ENCODE measurements at regions not wholly inside any gene's neighbourhood (a gene's known extent, or its start where the extent isn't known, plus 50 kb on each side); places are given as distances from the start of the nearest gene placed in this dataset.

GRCh38 chr7:80082213-80082612, 52.4 kb upstream of the GNAI1 start:
- Histone ChIP-seq H3K27me3 (no peaks in the 10 kb centered on the region), H3K36me3 (no peaks in the 10 kb centered on the region), H3K4me1 (peaks cover 1% of the 10 kb centered on the region), H3K4me3 (no peak overlapping the region), H3K9me3 (replicated peaks) (no peaks in the 10 kb centered on the region), H3K27ac (no peak overlapping the region)
- DNase-seq: no peak

- Histone ChIP-seq H3K4me3 (no peak overlapping the region), H3K27ac (no peak overlapping the region)
These were observed 55.7 kb upstream of the GNAI1 start for GRCh38 chr7:80078886-80079285.

GRCh38 chr7:80078159-80078731, 56.4 kb upstream of the GNAI1 start:
- H3K27ac ChIP-seq: no peak overlapping the region
- H3K4me1 ChIP-seq: no peaks in the 10 kb centered on the region
- H3K36me3 ChIP-seq: no peaks in the 10 kb centered on the region
- peak overlapping the region; percentile 16; the same call in 1 of the 2 replicates for H3K4me3 ChIP-seq
- no peaks in the 10 kb centered on the region for H3K9me3 ChIP-seq (replicated peaks)
- no peaks in the 10 kb centered on the region for H3K27me3 ChIP-seq
- DNase-seq: peak in 1 of 2 experiments; percentile 20

More at GRCh38 chr7:80078886-80079285, 55.7 kb upstream of the GNAI1 start:
- no peaks in the 10 kb centered on the region for H3K4me1 ChIP-seq
- H3K9me3 ChIP-seq (replicated peaks): no peaks in the 10 kb centered on the region
- no peaks in the 10 kb centered on the region for H3K27me3 ChIP-seq
- no peaks in the 10 kb centered on the region for H3K36me3 ChIP-seq
- DNase-seq: no peak

GRCh38 chr7:80070391-80070790, 64.2 kb upstream of the GNAI1 start:
- H3K27ac ChIP-seq: no peak overlapping the region
- H3K9me3 ChIP-seq (replicated peaks): no peaks in the 10 kb centered on the region
- no peaks in the 10 kb centered on the region for H3K4me1 ChIP-seq
- no peak for DNase-seq
- H3K36me3 ChIP-seq: no peaks in the 10 kb centered on the region
- no peaks in the 10 kb centered on the region for H3K27me3 ChIP-seq
- H3K4me3 ChIP-seq: no peak overlapping the region

GRCh38 chr7:80066639-80067038, 68.0 kb upstream of the GNAI1 start:
- H3K27ac ChIP-seq: no peak overlapping the region
- H3K27me3 ChIP-seq: no peaks in the 10 kb centered on the region
- DNase-seq: no peak
- no peak overlapping the region for H3K4me3 ChIP-seq
- no peaks in the 10 kb centered on the region; the same call in 1 of the 2 replicates for H3K9me3 ChIP-seq (replicated peaks)
- no peaks in the 10 kb centered on the region for H3K36me3 ChIP-seq
- H3K4me1 ChIP-seq: no peaks in the 10 kb centered on the region

- no peaks in the 10 kb centered on the region for H3K4me1 ChIP-seq
- no peak overlapping the region for H3K27ac ChIP-seq
These were observed 70.8 kb upstream of the GNAI1 start for GRCh38 chr7:80063834-80064233.

GRCh38 chr7:80060218-80060806, 74.3 kb upstream of the GNAI1 start:
- Histone ChIP-seq H3K4me3 (no peak overlapping the region), H3K4me1 (no peaks in the 10 kb centered on the region), H3K27me3 (no peaks in the 10 kb centered on the region), H3K9me3 (replicated peaks) (no peaks in the 10 kb centered on the region; the same call in 1 of the 2 replicates), H3K27ac (no peak overlapping the region), H3K36me3 (no peaks in the 10 kb centered on the region)
- DNase-seq: peak in 1 of 2 experiments; percentile 73

More at GRCh38 chr7:80063834-80064233, 70.8 kb upstream of the GNAI1 start:
- no peaks in the 10 kb centered on the region; the same call in 1 of the 2 replicates for H3K9me3 ChIP-seq (replicated peaks)
- H3K36me3 ChIP-seq: no peaks in the 10 kb centered on the region
- no peak overlapping the region for H3K4me3 ChIP-seq
- H3K27me3 ChIP-seq: no peaks in the 10 kb centered on the region
- no peak for DNase-seq

GRCh38 chr7:80057488-80057887, 77.1 kb upstream of the GNAI1 start:
- Histone ChIP-seq H3K9me3 (replicated peaks) (no peaks in the 10 kb centered on the region; the same call in 1 of the 2 replicates), H3K27ac (no peak overlapping the region), H3K4me1 (no peaks in the 10 kb centered on the region), H3K27me3 (no peaks in the 10 kb centered on the region), H3K36me3 (no peaks in the 10 kb centered on the region), H3K4me3 (no peak overlapping the region)
- DNase-seq: no peak

- Histone ChIP-seq H3K4me3 (no peak overlapping the region), H3K36me3 (no peaks in the 10 kb centered on the region), H3K4me1 (no peaks in the 10 kb centered on the region), H3K27me3 (no peaks in the 10 kb centered on the region), H3K9me3 (replicated peaks) (no peaks in the 10 kb centered on the region), H3K27ac (no peak overlapping the region)
- no peak for DNase-seq
These were observed 80.3 kb upstream of the GNAI1 start for GRCh38 chr7:80054356-80054755.

- no peaks in the 10 kb centered on the region for H3K36me3 ChIP-seq
- H3K9me3 ChIP-seq (replicated peaks): no peaks in the 10 kb centered on the region
- no peaks in the 10 kb centered on the region for H3K4me1 ChIP-seq
- no peak for DNase-seq
- no peak overlapping the region for H3K4me3 ChIP-seq
- H3K27ac ChIP-seq: no peak overlapping the region
- H3K27me3 ChIP-seq: no peaks in the 10 kb centered on the region
These were observed 81.5 kb upstream of the GNAI1 start for GRCh38 chr7:80053124-80053523.

- H3K4me3 ChIP-seq: no peak overlapping the region
- H3K9me3 ChIP-seq (replicated peaks): no peaks in the 10 kb centered on the region
- no peaks in the 10 kb centered on the region for H3K27me3 ChIP-seq
- H3K36me3 ChIP-seq: no peaks in the 10 kb centered on the region
- H3K4me1 ChIP-seq: peaks cover 14% of the 10 kb centered on the region; the same call in 1 of the 2 replicates
- DNase-seq: peak in 1 of 2 experiments; percentile 20
- H3K27ac ChIP-seq: no peak overlapping the region
These were observed 86.7 kb upstream of the GNAI1 start for GRCh38 chr7:80047856-80048459.

GRCh38 chr7:80047032-80047431, 87.6 kb upstream of the GNAI1 start:
- peak; percentile 14 to 57 for DNase-seq
- Histone ChIP-seq H3K27me3 (no peaks in the 10 kb centered on the region), H3K4me1 (peaks cover 14% of the 10 kb centered on the region; the same call in 1 of the 2 replicates), H3K4me3 (no peak overlapping the region), H3K27ac (no peak overlapping the region), H3K36me3 (no peaks in the 10 kb centered on the region), H3K9me3 (replicated peaks) (no peaks in the 10 kb centered on the region)

- peaks cover 14% of the 10 kb centered on the region; the same call in 1 of the 2 replicates for H3K4me1 ChIP-seq
- DNase-seq: no peak
- H3K36me3 ChIP-seq: no peaks in the 10 kb centered on the region
- no peaks in the 10 kb centered on the region for H3K27me3 ChIP-seq
- H3K27ac ChIP-seq: no peak overlapping the region
- no peak overlapping the region for H3K4me3 ChIP-seq
- H3K9me3 ChIP-seq (replicated peaks): no peaks in the 10 kb centered on the region
These were observed 89.8 kb upstream of the GNAI1 start for GRCh38 chr7:80044796-80045195.

- Histone ChIP-seq H3K4me3 (no peak overlapping the region), H3K27me3 (no peaks in the 10 kb centered on the region), H3K27ac (no peak overlapping the region), H3K4me1 (no peaks in the 10 kb centered on the region), H3K36me3 (no peaks in the 10 kb centered on the region), H3K9me3 (replicated peaks) (no peaks in the 10 kb centered on the region)
- no peak for DNase-seq
These were observed 93.9 kb upstream of the GNAI1 start for GRCh38 chr7:80040752-80041151.

- H3K4me3 ChIP-seq: no peak overlapping the region
- H3K36me3 ChIP-seq: no peaks in the 10 kb centered on the region
- no peak for DNase-seq
- no peak overlapping the region for H3K27ac ChIP-seq
- H3K27me3 ChIP-seq: no peaks in the 10 kb centered on the region
- no peaks in the 10 kb centered on the region for H3K4me1 ChIP-seq
- no peaks in the 10 kb centered on the region for H3K9me3 ChIP-seq (replicated peaks)
These were observed 94.3 kb upstream of the GNAI1 start for GRCh38 chr7:80040335-80040734.
